Neural progenitor cell (in vitro differentiated cells): ENCODE measurements at regions not wholly inside any gene's neighbourhood (a gene's known extent, or its start where the extent isn't known, plus 50 kb on each side); places are given as distances from the start of the nearest gene placed in this dataset.
A peak's percentile ranks its signal among the peaks of the same experiment; 100 is the strongest.

Source experiments
- DNase-seq: peaks from one replicate; pipeline ENCODE4 v3.0.0-alpha.2; 2016; ENCODE audit warnings: low spot score
- H2AFZ ChIP-seq: fragments of 200-600 bp; sonication (generic); replicated peaks from 2 replicates; pipeline ENCODE4 v1.6.1; 2016; ENCODE audit warnings: antibody characterized with exemption
- H3F3A ChIP-seq: fragments of 200-600 bp; sonication (generic); 2 replicates; pipeline ENCODE4 v1.6.1; 2016; ENCODE audit warnings: antibody characterized with exemption, low read depth
- H3K27ac ChIP-seq: fragments of 200-600 bp; sonication (generic); 2 replicates; pipeline ENCODE4 v1.5.1; 2016; ENCODE audit warnings: mild to moderate bottlenecking
- H3K27me3 ChIP-seq: fragments of 200-600 bp; sonication (generic); 2 replicates; pipeline ENCODE4 v1.6.1; 2016; ENCODE audit warnings: mild to moderate bottlenecking, moderate library complexity
- H3K36me3 ChIP-seq: fragments of 200-600 bp; sonication (generic); 2 replicates; pipeline ENCODE4 v1.5.1; 2016
- H3K4me1 ChIP-seq: fragments of 200-600 bp; sonication (generic); 2 replicates; pipeline ENCODE4 v1.6.1; 2016; ENCODE audit warnings: mixed run types
- H3K4me2 ChIP-seq: fragments of 200-600 bp; sonication (generic); 2 replicates; pipeline ENCODE4 v1.6.1; 2016
- H3K4me3 ChIP-seq: fragments of 200-600 bp; sonication (generic); 2 replicates; pipeline ENCODE4 v1.5.1; 2016
- H3K79me2 ChIP-seq: fragments of 200-600 bp; sonication (generic); 2 replicates; pipeline ENCODE4 v1.6.1; 2016; ENCODE audit warnings: low read depth
- H3K9ac ChIP-seq: fragments of 200-600 bp; sonication (generic); 2 replicates; pipeline ENCODE4 v1.6.1; 2016
- H3K9me3 ChIP-seq: fragments of 200-600 bp; sonication (generic); 2 replicates; pipeline ENCODE4 v1.5.1; 2016; ENCODE audit warnings: low read depth
- H4K20me1 ChIP-seq: fragments of 200-600 bp; sonication (generic); 2 replicates; pipeline ENCODE4 v1.6.1; 2016; ENCODE audit warnings: low read depth
- H3K27ac Mint-ChIP-seq: 3 replicates; pipeline ENCODE4 v1.8.0; 2021; ENCODE audit warnings: mixed read lengths
- H3K27me3 Mint-ChIP-seq: 2 replicates; pipeline ENCODE4 v1.8.0; 2022; ENCODE audit warnings: low read depth, mild to moderate bottlenecking, inconsistent platforms, moderate library complexity, mixed read lengths; ENCODE audit not compliant: insufficient read depth
- H3K36me3 Mint-ChIP-seq: 3 replicates; pipeline ENCODE4 v1.8.0; 2021; ENCODE audit warnings: mixed read lengths
- H3K4me1 Mint-ChIP-seq: 3 replicates; pipeline ENCODE4 v1.8.0; 2021; ENCODE audit warnings: mixed read lengths
- H3K4me3 Mint-ChIP-seq: 3 replicates; pipeline ENCODE4 v1.8.0; 2021; ENCODE audit warnings: mild to moderate bottlenecking, moderate library complexity, mixed read lengths
- H3K9me3 Mint-ChIP-seq: 3 replicates; pipeline ENCODE4 v1.8.0; 2020; ENCODE audit warnings: mixed read lengths
- CTCF ChIP-seq: fragments of 200-600 bp; sonication (generic); IDR thresholded peaks from 2 replicates; pipeline ENCODE4 v1.5.1; 2017; ENCODE audit warnings: antibody characterized with exemption, mild to moderate bottlenecking
- EZH2 ChIP-seq: fragments of 200-600 bp; sonication (generic); IDR thresholded peaks from 2 replicates; pipeline ENCODE4 v1.6.1; 2017; ENCODE audit warnings: antibody characterized with exemption, mild to moderate bottlenecking, moderate library complexity
- EZH2phosphoT487 ChIP-seq: fragments of 200-600 bp; sonication (generic); IDR thresholded peaks from 2 replicates; pipeline ENCODE4 v1.6.1; 2017; ENCODE audit warnings: antibody characterized with exemption

GRCh38 chr13:103391936-103392335 lies 325.7 kb upstream of the SLC10A2 start:
- Histone ChIP-seq H3K27ac (no peak overlapping the region), H4K20me1 (no peaks in the 10 kb centered on the region), H3K9ac (no peak overlapping the region), H3K27me3 (no peaks in the 10 kb centered on the region), H3K36me3 (no peaks in the 10 kb centered on the region), H3K4me1 (peaks cover 3% of the 10 kb centered on the region), H3K9me3 (no peaks in the 10 kb centered on the region), H3K4me3 (no peak overlapping the region), H2AFZ (no peak overlapping the region), H3K4me2 (no peak overlapping the region), H3K79me2 (no peaks in the 10 kb centered on the region), H3F3A (no peaks in the 10 kb centered on the region)
- Mint-ChIP-seq H3K4me1 (peaks cover 3% of the 10 kb centered on the region), H3K4me3 (no peak overlapping the region), H3K36me3 (no peaks in the 10 kb centered on the region), H3K27me3 (no peaks in the 10 kb centered on the region), H3K27ac (no peak overlapping the region), H3K9me3 (no peaks in the 10 kb centered on the region)
- DNase-seq, result no peak
- no peak for TF ChIP-seq EZH2
- TF ChIP-seq CTCF, result no peak
- TF ChIP-seq EZH2phosphoT487, result no peak

GRCh38 chr13:103388839-103389238 lies 322.6 kb upstream of the SLC10A2 start:
- TF ChIP-seq CTCF, result peak; percentile 10
- TF ChIP-seq EZH2phosphoT487, result no peak
- H3K36me3 Mint-ChIP-seq, result no peaks in the 10 kb centered on the region

GRCh38 chr13:103386341-103386740 lies 320.1 kb upstream of the SLC10A2 start:
- H4K20me1 ChIP-seq, result no peaks in the 10 kb centered on the region
- H3K27me3 Mint-ChIP-seq, result no peaks in the 10 kb centered on the region
- no peak overlapping the region for H3K9ac ChIP-seq
- no peaks in the 10 kb centered on the region for H3K4me1 Mint-ChIP-seq
- H3K4me1 ChIP-seq, result peaks cover 3% of the 10 kb centered on the region
- TF ChIP-seq EZH2phosphoT487 (no peak), CTCF (no peak), EZH2 (no peak)
- DNase-seq, result no peak
- no peak overlapping the region for H3K4me3 ChIP-seq
- peaks cover 13% of the 10 kb centered on the region for H3K9me3 Mint-ChIP-seq
- H3K36me3 ChIP-seq, result no peaks in the 10 kb centered on the region
- H3K27me3 ChIP-seq, result no peaks in the 10 kb centered on the region
- no peak overlapping the region for H3K4me3 Mint-ChIP-seq
- H3K4me2 ChIP-seq, result no peak overlapping the region
- H3K27ac Mint-ChIP-seq, result no peak overlapping the region
- no peak overlapping the region for H3K27ac ChIP-seq
- H2AFZ ChIP-seq, result no peak overlapping the region
- H3K9me3 ChIP-seq, result no peaks in the 10 kb centered on the region
- no peaks in the 10 kb centered on the region for H3K79me2 ChIP-seq
- no peaks in the 10 kb centered on the region for H3K36me3 Mint-ChIP-seq
- no peaks in the 10 kb centered on the region for H3F3A ChIP-seq

More at GRCh38 chr13:103388839-103389238, 322.6 kb upstream of the SLC10A2 start:
- H3K27ac ChIP-seq, result no peak overlapping the region
- H3K27me3 ChIP-seq, result no peaks in the 10 kb centered on the region
- H3K4me1 ChIP-seq, result peaks cover 3% of the 10 kb centered on the region
- no peaks in the 10 kb centered on the region for H3K79me2 ChIP-seq
- H3F3A ChIP-seq, result no peaks in the 10 kb centered on the region
- no peaks in the 10 kb centered on the region for H4K20me1 ChIP-seq
- H3K27me3 Mint-ChIP-seq, result no peaks in the 10 kb centered on the region
- H2AFZ ChIP-seq, result no peak overlapping the region
- no peaks in the 10 kb centered on the region for H3K4me1 Mint-ChIP-seq
- no peak overlapping the region for H3K4me3 Mint-ChIP-seq
- H3K4me2 ChIP-seq, result no peak overlapping the region
- no peak overlapping the region for H3K9ac ChIP-seq
- DNase-seq, result no peak
- no peaks in the 10 kb centered on the region for H3K36me3 ChIP-seq
- no peaks in the 10 kb centered on the region for H3K9me3 Mint-ChIP-seq
- no peak overlapping the region for H3K4me3 ChIP-seq
- no peak overlapping the region for H3K27ac Mint-ChIP-seq
- no peaks in the 10 kb centered on the region for H3K9me3 ChIP-seq
